Mucosa of gallbladder (tissue), 1 donor: ENCODE measurements at regions not wholly inside any gene's neighbourhood (a gene's known extent, or its start where the extent isn't known, plus 50 kb on each side); places are given as distances from the start of the nearest gene placed in this dataset.
A peak's percentile ranks its signal among the peaks of the same experiment; 100 is the strongest.

ENCODE experiments used
- DNase-seq: peaks from one replicate; pipeline ENCODE4 v3.0.0-alpha.2; 2020; ENCODE audit warnings: low spot score
- donor health status: DM: no; HTN: no; CAD: no.

DNA sequence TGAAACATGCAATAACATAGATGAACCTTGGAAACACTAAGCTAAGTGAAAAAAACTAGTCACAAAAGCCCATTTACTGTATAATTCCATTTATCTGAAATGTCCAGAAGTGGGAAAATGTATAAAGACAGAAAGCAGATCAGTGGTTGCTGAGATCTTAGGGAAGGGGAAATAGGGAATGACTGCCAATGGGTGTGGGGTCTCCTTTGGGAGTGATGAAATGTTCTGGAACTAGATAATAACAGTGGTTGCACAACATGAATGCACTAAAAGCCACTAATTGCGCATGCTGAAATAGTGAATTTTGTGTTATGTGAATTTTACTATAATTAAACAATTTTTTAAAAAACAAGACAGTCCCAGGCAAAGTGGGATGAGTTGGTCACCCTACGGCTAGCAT is 472.8 kb downstream of the CCDC171 start:
- no peak for DNase-seq

DNA sequence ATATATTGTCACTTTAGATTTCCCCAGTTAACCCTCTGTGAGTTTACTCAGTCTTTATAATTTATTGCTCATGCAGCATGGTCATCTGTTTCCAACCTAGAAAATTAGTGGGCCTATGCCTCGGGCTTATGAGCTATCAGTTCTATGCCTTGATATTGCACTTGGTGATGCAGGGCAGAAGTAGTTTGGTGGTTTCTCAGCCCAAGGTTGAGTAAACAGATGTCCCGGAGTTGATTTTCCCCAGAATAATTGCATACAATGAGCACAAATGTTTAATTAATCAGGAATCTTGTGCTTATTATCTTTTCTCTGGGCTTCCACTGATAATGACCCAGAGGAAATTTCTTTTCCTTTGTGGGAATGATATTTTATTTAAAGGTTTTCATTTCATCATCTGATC is 474.0 kb downstream of the CCDC171 start:
- no peak for DNase-seq

DNA sequence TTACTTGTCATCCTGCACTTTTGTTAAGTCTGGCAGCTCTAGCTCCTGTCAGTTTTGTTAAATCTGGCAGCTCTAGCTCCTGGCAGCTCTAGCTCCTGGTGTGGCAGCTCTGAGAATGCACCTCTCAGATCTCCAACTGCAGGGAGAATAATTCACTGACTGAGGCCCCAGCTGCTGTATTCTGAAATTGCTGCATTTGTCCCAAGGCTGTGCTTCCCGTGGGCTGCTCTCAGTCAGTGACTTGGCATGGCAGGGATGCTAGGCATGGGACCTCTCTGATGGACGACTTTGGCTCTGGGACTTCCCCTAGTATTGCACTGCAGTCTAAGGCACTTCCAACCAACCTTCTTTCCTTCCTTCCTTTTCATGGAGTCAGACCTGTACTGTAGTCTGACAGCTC is 475.7 kb downstream of the CCDC171 start:
- DNase-seq: no peak

DNA sequence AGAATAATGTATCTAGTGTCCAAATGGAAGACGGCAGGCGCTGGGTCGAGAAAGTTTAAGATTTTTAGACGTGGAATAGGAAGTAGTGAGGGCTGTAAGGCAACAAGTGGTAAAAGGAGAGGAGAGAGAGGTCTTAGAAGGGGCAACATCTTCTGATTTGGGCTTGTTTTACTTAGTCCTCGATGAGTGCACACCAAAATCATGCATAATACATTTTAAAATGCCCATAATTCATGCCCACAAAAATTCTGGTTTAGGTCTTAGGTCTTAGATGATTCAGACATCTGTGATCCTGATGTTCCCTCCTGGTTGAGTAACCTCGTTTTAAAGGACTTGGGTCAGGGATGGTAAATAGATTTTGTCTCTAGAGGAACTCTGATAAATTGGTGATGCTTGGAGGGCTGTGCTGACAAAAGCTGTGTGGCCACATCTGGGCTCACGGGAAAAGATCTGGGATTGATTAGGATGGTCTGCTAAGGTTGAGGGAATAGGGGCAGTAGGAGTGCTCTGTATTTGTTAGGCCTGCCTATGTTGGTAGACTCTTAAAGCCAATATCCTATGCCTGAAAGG is 476.3 kb downstream of the CCDC171 start:
- no peak for DNase-seq

DNA sequence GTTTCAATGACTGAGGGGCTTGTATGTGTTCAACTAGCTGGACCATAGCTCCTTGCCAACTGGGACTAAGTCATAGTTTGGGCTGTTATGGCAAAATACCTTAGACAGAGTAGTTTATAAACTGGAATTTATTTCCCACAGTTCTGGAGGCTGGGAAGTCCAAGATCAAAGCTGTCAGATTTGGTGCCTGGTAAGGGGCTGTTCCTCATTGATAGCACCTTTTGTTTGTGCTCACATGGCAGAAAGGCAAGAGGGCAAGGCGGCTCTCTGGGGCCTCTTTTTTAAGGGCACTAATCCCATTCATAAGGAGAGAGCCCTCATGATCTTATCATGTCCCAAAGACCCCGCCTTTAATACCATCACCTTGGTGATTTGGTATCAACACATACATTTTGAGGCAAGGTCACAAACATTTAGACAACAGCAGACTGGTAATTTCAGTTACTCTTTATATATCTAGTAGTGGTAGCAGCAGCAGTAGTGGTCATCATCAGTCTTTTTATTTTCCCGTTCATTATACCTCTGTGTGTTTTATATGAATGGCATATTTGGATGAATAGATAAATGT is 477.0 kb downstream of the CCDC171 start:
- no peak for DNase-seq

DNA sequence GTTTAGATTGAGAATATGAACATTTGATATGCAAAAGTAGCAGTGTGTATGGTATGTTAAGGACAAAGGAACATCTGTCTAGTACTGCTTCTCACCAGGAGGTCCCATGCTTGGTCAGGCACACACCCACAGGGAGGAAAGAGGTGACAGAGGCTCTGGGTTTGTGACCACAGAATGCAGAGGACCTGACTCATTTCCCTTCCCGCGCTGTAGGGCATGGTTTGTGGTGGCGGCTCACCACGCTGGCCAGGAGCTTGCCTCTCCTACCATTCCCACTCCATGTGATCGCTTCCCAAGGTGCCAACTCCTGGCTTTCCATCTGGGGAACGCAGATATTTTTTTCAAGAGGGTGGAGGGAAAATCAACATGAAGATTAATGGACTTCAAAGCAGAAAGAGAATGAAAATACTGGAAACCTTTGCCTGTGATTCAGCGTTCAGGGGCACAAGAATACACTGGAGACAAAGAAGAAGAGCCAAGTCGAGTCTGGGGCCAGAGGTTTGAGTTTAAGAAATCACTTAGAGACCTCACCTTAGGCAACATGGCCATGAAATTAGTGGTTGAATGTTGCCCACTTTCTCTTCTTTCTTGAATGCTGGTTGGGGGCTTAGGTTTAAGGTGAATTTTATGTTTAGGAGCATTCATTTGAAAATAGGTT is 477.8 kb downstream of the CCDC171 start:
- DNase-seq: no peak

DNA sequence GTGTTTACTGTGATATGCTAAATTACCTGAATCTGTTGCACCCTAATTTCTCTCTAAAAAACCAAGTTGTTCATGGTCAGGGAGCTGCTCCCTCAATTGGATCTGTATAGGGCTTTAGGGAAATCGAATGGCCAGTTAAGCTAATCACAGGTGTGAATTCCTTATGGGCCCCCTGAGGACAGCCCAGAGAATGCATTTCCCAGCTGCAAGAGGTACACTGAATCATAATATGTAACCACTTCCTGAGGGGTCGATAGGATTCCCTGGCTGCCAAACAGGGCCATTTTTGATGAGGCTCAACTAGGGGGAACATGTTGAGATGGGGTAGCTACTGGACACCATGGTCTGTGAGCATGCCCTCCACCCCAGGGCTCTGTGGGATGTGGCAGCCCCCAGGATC is 478.6 kb downstream of the CCDC171 start:
- DNase-seq: no peak

DNA sequence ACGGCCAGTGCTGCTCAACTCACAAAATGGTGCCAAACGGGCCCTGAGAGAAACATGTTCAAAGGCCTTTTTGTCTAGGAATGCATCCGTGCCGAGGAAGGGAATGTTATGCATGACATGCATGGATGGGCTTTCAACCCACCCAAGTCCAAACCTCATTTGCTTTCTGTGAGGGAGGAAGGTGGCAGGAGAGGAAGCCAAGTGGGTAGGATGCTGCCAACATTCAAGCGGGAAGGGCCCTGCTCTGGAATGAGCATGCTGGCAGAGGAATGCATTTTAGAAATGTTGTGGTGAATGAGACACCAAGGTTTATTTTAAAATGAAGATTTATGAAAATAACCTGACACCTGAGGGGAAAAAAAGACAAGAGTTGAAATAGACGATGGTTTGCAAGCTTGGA is 479.1 kb downstream of the CCDC171 start:
- DNase-seq: peak; percentile 19

DNA sequence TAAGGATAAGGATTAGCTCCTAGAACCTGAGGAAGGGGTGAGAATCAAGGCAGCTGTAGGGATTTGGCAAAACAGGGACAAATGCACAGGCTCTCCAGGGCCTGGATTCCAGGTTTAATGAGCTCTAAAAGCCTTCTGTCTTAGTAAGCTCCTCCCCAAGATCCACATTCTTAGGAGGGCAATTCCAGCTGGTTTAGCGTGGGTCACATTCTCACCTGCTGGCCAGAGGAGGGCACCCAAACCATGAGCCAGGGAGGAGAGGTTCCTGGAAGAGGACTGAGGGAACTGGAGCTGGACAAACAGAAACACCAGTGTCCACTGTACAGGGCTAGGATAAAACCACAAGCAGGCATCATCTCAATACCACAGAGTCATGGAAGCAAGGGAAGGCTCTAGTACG is 480.0 kb downstream of the CCDC171 start:
- no peak for DNase-seq

DNA sequence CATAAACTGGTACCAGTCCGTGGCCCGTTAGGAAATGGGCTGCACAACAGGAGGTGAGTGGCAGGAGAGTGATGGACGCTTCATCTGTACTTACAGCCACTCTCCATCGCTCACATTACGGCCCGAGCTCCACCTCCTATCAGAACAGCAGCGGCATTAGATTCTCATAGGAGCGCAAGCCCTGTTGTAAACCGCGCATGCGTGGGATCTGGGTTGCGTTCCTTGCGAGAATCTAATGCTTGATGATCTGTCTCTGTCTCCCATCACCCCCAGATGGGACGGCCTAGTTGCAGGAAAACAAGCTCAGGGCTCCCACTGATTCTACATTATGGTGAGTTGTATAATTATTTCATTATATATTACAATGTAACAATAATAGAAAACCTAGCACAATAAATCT is 480.4 kb downstream of the CCDC171 start:
- DNase-seq: no peak

DNA sequence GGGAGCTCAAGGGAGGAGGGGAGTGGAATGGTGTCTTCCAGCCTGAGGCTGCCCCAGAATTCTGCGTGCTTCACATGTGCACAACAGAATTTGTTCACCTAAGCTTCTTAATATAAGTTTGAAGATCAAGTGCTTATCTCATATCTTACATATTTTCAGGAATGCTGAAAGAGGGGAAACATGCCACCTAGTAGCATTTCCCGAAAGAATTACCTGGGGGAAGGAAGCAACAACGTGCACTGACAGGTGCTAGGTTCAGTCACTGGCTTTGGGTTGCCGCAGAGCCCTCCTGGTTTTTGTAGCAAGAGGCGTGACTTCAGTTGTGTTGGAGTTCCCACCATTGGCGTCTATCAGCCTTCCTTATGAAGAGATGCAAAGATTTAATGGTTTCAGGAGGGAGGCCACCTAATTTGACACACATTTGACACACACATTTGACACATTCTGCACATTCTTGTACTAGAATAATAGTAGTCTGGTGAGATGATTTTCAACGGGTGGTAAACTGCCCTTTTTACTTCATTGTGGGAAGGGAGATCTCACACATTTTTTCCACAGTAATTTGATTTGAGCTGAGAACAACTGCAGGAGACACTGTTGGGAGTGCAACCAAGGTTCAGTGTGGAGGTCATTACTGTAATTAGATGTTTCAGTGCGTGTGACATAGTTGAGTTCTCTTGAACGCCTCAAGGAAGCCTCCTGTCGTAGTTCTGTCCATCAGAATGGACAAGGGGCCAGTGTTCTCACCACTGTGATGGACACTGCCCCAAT is 481.3 kb downstream of the CCDC171 start:
- no peak for DNase-seq

DNA sequence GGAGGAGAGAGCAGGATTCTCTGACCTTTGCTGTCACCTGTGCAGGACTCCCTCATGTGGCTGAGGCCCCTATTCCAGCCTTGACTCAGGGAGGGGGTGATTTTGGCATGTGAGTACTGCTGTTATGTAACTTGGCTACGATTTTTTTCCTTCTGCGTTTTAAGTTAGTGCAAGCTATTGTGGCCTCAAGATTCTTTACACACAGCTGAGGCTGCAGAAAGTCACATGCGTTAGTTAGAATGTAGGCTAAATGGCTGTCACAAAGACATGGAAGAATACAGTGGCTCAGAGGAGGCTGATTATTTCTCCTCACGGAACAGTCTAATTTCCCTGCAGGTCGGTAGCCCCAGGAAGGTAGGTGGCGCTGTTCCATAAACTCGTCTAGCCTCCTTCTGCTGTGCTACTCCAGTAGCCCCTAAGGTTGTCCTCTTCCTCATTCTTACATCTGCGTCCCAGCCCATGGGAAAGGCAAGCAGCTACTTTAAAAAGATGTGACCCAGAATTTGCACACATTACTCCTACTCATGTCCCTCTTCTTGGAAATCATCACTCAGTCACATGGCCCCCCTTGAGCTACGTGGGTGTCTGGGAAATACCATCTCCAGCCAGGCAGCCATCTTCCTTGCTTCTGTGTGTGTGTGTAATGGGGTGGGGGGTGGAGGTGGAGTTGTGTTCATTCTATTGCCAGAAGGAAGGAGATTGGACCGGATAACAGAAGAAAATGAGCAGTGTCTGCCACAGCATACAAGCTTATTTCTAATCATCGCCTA is 486.6 kb downstream of the CCDC171 start:
- peak; percentile 13 for DNase-seq

DNA sequence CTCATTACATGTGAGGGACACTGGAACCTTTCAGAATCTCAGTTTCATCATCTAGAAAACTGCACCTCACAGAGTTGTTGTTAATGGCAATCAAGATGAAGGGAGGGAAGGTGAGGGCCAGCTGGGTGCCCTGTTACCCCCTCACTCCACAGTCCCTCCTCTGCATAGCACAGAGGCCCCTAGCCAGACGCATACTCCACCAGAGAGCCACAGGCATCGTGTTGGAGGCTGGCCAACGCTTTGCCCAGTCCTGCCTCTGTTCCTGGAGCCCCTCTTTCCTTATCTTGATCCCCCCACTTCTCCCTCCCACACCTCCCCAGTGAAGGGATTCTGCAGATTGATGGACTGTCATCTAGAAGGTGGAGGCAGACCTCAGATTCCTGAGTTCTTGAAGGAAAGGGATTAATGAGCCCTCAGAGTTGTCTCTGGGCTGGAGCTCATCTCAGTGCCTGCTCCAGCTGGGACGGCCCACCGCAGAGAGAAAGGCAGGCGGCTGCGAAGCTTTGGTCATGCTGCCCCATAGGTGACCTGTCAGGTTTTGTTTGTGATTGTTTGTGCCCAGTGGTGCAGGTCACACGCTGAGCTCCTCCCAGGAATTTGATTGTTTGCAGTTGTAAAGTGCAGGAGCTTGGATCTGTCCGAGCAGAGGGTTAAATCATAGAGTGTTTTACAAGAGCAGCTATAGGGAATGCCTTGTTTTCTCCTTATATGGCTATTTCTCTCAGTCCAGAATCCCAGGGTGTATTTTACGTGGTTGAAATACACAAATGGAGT is 487.3 kb downstream of the CCDC171 start:
- no peak for DNase-seq

DNA sequence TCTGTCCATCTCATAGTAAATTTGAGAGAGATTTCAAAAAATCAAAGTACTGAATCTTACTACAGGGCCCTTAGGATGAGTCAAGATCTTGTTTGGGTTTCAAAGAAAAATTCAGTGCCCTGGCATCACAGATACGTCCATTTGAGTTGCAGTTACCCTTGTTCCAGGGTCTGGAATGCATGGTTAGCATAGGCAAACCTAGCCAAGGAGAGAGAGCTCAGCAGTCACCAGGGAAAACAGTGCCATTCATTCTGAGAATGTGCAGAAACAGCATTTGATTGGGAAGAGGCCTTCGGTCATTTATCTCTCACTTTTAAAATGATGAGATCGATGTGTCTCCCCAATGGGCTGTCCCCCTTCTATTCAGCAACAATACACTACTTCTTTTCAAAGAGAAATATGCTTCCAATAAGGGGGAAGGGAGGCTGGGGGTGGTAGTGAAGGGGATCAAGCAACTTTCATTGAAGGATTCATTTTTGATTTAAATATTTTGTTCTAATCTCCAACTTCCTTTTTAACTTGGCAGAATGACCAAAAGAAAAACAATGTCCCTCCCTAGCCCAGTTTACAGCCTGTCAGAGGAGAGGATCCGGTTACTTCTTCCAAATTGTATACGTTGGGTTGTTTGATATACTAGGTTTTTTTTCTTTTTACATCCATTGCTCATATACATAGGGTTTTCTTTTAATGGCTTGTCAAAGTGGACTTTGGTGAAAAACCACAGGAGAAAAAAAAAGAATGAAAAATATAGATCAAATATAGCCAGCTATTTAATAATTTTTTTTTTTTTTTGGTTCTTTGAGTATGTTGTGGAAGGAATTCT is 491.1 kb downstream of the CCDC171 start:
- no peak for DNase-seq

DNA sequence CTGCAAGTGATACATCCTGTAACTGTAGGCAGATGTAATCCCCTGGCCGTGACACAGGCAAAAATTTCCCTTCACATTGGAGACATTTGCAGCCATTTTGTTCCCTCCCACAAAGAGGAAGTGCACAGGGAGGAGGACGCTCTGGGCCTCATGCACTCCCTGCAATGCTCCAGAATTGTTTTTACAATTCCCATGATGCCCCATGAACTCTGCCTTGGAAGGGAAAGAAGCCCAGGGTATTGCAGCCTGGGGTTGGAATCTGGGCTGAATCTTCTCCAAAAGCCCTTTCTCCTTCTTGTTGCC is 491.7 kb downstream of the CCDC171 start:
- DNase-seq: no peak

DNA sequence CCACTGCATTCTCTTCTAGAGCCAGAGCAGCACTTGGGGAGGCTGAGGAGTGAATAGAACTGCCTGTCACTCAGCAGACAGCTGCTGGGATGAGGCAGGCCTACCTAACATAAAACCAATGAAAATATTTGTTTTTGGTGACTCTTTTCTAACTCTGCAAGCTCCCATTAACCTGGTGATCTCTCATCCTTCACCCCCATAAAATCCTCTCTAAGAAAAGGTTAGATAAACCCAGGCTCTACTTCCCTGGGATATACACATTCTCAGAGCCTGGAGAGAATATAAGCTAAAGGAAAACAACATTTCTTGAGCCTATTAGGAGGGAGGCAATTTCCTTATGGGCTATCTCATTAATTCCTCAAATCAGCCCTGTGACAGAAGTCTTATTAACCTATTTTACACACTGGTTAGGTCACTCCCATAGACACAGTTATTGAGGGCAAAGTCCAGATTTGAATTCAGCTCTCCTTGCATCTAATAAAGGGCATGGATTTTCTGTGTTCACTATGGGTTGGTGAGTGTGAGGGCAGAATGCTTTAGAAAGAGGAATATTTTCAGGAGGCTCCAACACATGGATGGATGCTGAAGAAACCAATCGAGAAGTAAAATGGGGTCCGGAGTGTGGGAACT is 492.9 kb downstream of the CCDC171 start:
- no peak for DNase-seq

DNA sequence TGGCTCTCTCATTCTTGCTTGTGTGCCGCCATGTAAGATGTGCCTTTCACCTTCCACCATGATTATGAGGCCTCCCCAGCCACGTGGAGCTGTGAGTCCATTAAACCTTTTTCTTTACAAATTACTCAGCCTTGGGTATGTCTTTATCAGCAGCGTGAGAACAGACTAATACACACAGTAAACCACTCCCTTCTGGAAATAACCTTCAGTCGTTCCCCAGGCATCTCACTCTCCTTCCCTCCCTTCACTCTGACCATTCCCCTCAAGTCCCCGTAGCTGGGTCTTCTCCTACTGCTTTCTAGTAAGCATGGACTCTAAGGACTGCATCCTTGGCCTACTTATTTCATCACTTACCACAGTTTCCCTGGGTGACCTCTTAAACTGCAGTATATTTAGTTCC is 493.9 kb downstream of the CCDC171 start:
- DNase-seq: no peak

DNA sequence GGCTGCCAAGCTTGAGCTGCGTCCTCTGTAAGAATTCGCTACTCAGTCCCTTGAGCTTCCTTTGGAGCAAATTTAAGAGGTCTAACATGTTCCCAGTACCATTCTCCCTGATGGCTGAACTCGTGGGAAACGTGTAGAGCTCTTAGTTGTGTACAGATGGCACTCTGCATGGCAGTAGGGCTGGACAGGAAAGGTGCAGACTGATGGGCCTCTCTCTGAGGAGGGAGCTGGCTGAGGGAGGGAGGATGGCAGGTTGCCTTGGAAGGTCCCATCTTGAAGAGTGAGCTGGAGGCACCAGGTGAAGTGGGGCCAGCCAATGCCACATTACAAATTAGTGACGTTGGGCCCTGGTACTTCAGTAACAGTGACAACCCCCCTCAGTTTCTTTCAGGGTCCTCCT is 495.3 kb downstream of the CCDC171 start:
- DNase-seq: no peak

DNA sequence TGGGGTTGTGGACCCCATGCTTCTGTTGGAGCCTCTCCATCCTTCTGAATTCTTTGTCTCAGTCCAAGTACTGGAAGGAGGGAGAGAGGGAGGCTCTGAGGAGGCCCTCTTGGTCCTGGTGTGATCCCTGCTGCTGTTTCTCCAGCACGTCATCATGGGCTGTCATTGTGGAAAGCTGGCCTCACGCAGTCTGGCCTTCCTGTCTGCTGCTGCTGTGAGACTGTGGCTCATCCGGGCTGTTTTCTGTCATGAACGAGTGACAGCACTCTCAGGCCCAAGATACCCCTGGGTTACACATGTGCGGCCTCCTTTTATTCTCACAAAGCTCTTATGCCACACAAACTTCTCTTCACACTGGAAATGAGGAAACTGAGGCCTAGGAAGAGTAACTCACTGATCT is 499.3 kb downstream of the CCDC171 start:
- DNase-seq: no peak
